ENCODE measurements at regions not wholly inside any gene's neighbourhood (a gene's known extent, or its start where the extent isn't known, plus 50 kb on each side); places are given as distances from the start of the nearest gene placed in this dataset.

DNA sequence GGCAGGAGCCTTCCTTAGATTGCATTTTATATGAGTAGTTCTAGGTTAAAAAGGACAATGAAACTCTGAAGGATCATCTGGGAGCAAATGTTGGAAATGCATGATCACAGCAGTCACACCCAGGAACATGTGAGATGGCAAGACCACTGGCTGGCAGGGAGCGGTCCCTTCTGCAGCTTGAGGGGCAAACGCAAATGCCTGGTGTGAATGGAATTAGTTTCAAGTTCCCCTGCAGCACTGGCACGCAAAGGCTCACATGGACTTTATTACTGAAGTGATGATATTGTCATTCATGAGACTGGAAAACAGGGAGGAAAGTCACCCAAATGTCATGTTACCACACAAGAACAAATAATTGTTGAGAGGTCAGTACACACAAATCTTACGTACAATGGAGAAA, 223.3 kb downstream of the FBXO15 start:
- Mint-ChIP-seq H3K9me3 (no peaks in the 10 kb centered on the region), H3K27ac (no peak overlapping the region), H3K4me3 (no peak overlapping the region), H3K4me1 (no peaks in the 10 kb centered on the region), H3K36me3 (no peaks in the 10 kb centered on the region), H3K27me3 (peaks cover 3% of the 10 kb centered on the region)
- DNase-seq (ENCODE audit: low spot score in 2 of 2) (no peak), ATAC-seq (ENCODE audit: low read depth) (no peak)

- ATAC-seq (ENCODE audit: low read depth) (no peak), DNase-seq (ENCODE audit: low spot score in 2 of 2) (no peak)
- Mint-ChIP-seq H3K27me3 (peaks cover 3% of the 10 kb centered on the region), H3K9me3 (no peaks in the 10 kb centered on the region), H3K4me1 (no peaks in the 10 kb centered on the region), H3K4me3 (no peak overlapping the region), H3K36me3 (no peaks in the 10 kb centered on the region), H3K27ac (no peak overlapping the region)
Observed at GRCh38 chr18:73923866-73924265, 223.8 kb downstream of the FBXO15 start.

DNA sequence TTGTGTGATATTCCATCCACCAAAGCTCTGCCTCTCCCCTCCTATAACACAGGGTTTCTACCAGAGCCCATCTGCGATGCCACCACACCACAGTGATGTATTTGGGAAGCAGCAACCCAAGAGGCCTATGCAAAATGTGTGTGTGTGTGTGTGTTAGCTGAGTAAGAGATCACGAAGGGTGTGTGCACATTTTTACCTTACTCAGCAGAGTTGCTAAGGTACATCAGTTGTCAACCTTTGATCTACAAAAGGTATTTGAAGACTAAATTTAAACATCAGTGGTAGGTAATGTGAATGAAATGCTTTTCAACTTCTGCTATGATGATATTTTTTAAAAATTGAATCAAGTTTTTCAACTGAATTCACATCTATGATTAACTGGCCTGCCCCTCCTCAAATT, 227.6 kb downstream of the FBXO15 start:
- Mint-ChIP-seq H3K36me3 (no peaks in the 10 kb centered on the region), H3K4me1 (no peaks in the 10 kb centered on the region), H3K27me3 (peaks cover 3% of the 10 kb centered on the region), H3K4me3 (no peak overlapping the region), H3K27ac (no peak overlapping the region), H3K9me3 (no peaks in the 10 kb centered on the region)
- ATAC-seq (ENCODE audit: low read depth) (no peak), DNase-seq (ENCODE audit: low spot score in 2 of 2) (no peak)

DNA sequence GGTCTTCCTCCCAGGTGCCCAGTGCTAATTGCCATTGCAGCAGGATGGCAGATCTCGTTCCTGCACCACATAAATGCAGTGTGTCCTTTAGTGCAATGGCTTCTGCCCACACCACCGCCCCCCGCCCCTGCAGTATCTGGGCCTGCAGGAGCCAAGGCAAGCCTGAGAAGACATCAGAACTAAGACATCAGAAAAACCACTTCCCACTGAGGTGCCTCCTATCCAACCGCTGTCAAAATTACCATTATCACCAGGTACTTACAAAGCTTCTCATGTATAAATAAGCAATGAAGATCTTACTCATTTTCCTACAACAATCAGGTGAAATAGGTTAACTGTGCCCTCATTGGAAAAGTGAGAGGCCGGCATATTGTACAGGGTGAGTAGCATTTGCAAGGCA, 228.8 kb downstream of the FBXO15 start:
- ATAC-seq (ENCODE audit: low read depth) (no peak), DNase-seq (ENCODE audit: low spot score in 2 of 2) (no peak)
- Mint-ChIP-seq H3K36me3 (no peaks in the 10 kb centered on the region), H3K27ac (no peak overlapping the region), H3K9me3 (no peaks in the 10 kb centered on the region), H3K27me3 (no peaks in the 10 kb centered on the region), H3K4me1 (no peaks in the 10 kb centered on the region), H3K4me3 (no peak overlapping the region)

DNA sequence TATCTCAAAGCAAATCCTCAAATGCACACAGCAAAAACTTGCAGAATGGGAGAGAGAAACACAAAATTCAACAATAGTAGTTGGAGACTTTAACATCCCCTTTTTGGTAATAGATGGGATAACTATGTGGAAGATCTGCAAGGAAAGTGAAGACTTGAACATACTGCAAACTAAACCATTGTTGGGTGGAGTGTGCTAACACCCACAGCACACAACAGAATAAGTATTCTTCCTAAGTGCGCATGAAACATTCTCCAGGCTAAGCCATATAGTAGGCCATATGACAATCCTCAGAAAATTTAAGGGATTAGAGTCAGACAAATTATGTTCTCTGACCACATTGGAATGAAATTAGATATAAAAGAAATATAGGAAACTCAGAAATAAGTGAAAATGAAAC, 230.6 kb downstream of the FBXO15 start:
- no peak overlapping the region for H3K4me3 Mint-ChIP-seq
- H3K27ac Mint-ChIP-seq: no peak overlapping the region
- peaks cover 2% of the 10 kb centered on the region for H3K9me3 Mint-ChIP-seq
- H3K4me1 Mint-ChIP-seq: no peaks in the 10 kb centered on the region
- peaks cover 4% of the 10 kb centered on the region for H3K27me3 Mint-ChIP-seq
- DNase-seq (ENCODE audit: low spot score in 2 of 2): no peak
- no peak for ATAC-seq (ENCODE audit: low read depth)
- no peaks in the 10 kb centered on the region for H3K36me3 Mint-ChIP-seq

- H3K36me3 Mint-ChIP-seq: no peaks in the 10 kb centered on the region
Observed at GRCh38 chr18:73913505-73913904, 234.1 kb downstream of the FBXO15 start.

DNA sequence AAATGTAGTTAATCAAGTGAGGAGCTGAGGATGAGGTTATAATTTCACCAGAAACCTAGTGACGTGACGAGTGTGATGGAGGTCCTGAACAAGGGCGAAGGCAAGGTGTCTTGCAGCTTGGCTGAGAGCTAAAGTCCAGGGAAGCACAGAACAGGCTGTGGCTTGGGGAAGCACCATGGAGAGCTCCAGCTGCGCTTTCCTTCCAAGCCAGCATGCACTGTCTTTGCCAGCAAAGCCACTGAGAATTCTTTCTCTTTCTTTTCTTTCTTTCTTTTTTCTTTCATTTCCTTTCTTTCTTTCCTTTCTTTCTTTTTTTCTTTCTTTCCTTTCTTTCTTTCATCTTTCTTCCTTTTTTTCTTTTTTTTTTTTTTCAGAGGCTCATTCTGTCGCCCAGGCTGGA, 239.3 kb downstream of the FBXO15 start:
- Mint-ChIP-seq H3K36me3 (no peaks in the 10 kb centered on the region), H3K27me3 (peaks cover 7% of the 10 kb centered on the region), H3K4me1 (no peaks in the 10 kb centered on the region), H3K27ac (no peak overlapping the region), H3K4me3 (no peak overlapping the region), H3K9me3 (peaks cover 2% of the 10 kb centered on the region)
- ATAC-seq (ENCODE audit: low read depth) (no peak), DNase-seq (ENCODE audit: low spot score in 2 of 2) (no peak)

More at GRCh38 chr18:73913505-73913904, 234.1 kb downstream of the FBXO15 start:
- H3K4me1 Mint-ChIP-seq: no peaks in the 10 kb centered on the region
- ATAC-seq (ENCODE audit: low read depth): no peak
- H3K4me3 Mint-ChIP-seq: no peak overlapping the region
- H3K27me3 Mint-ChIP-seq: peaks cover 5% of the 10 kb centered on the region
- H3K9me3 Mint-ChIP-seq: peaks cover 2% of the 10 kb centered on the region
- no peak overlapping the region for H3K27ac Mint-ChIP-seq
- no peak for DNase-seq (ENCODE audit: low spot score in 2 of 2)

DNA sequence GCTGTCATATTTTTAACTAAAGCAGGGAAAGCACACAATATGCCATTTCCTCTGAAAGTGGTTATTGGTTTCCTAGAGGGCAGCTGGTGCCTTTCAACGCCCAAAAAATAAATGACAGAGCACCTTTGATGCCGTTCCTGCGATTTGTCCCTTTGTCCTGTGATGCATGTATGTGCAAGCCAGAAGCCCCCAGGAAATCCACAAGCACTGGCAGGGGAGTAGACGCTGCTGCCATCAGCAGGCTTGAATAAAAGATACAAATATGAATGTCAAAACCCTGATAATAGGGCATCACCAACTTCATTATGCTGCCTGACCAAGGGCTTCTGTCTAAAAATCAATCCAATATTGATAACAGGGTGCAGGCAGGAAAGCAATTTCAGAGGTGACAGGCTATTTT, 246.1 kb downstream of the FBXO15 start:
- Mint-ChIP-seq H3K27me3 (peaks cover 2% of the 10 kb centered on the region), H3K9me3 (no peaks in the 10 kb centered on the region), H3K36me3 (no peaks in the 10 kb centered on the region), H3K27ac (no peak overlapping the region), H3K4me3 (no peak overlapping the region), H3K4me1 (no peaks in the 10 kb centered on the region)
- no peak for ATAC-seq (ENCODE audit: low read depth)
- DNase-seq (ENCODE audit: low spot score in 2 of 2): no peak

DNA sequence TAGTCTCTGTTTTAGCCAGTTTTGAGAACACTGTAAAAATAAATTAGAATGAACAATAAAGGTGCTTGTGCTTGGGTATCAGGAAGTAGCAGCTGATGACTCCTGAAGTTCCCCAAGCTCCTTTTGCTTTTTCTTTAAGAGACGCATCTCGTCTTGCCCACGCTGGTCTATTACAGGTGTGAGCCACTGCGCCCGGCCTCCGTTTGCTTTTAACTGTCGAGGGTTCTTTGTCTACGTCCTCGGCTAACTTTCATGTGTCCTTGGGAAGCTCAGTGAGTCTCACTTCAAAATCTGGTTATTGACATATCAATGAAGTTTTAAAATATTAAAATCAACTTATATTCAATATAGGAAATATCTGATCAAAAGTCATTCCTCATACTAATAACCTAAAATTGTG, 246.5 kb downstream of the FBXO15 start:
- Mint-ChIP-seq H3K4me3 (no peak overlapping the region), H3K27ac (no peak overlapping the region)

GRCh38 chr18:73900106-73900835, 247.4 kb downstream of the FBXO15 start:
- Mint-ChIP-seq H3K27ac (no peak overlapping the region), H3K4me1 (no peaks in the 10 kb centered on the region), H3K36me3 (no peaks in the 10 kb centered on the region), H3K27me3 (no peaks in the 10 kb centered on the region), H3K4me3 (no peak overlapping the region), H3K9me3 (no peaks in the 10 kb centered on the region)
- DNase-seq (ENCODE audit: low spot score in 2 of 2) (no peak), ATAC-seq (ENCODE audit: low read depth) (no peak)

More for the DNA sequence above, 246.5 kb downstream of the FBXO15 start:
- DNase-seq (ENCODE audit: low spot score in 2 of 2): no peak
- Mint-ChIP-seq H3K9me3 (no peaks in the 10 kb centered on the region), H3K27me3 (no peaks in the 10 kb centered on the region), H3K36me3 (no peaks in the 10 kb centered on the region), H3K4me1 (no peaks in the 10 kb centered on the region)
- no peak for ATAC-seq (ENCODE audit: low read depth)

- no peak overlapping the region for H3K27ac Mint-ChIP-seq
- H3K4me1 Mint-ChIP-seq: no peaks in the 10 kb centered on the region
- H3K27me3 Mint-ChIP-seq: no peaks in the 10 kb centered on the region
- H3K9me3 Mint-ChIP-seq: no peaks in the 10 kb centered on the region
- no peak for ATAC-seq (ENCODE audit: low read depth)
- DNase-seq (ENCODE audit: low spot score in 2 of 2): no peak
- no peaks in the 10 kb centered on the region for H3K36me3 Mint-ChIP-seq
- H3K4me3 Mint-ChIP-seq: no peak overlapping the region
Observed at GRCh38 chr18:73897517-73897916, 250.1 kb downstream of the FBXO15 start.

DNA sequence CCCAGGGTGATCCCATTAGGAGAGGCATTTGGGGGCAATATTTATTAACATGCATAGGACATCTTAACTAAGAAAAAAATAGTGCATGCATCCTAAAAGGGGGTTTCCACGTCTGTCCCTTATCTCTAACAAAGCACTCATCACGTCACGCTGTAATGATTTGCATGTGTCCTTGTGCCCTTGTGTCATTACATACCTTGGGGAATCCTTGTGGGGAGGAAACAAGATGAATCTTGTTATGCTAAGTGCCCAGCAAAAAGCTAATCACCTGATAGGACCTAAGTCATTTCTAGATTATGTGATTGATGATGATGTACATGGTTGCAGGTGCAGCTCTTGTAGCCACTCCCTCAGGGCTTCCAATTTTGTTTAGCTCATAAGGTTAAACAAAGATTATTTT, 250.9 kb downstream of the FBXO15 start:
- no peak overlapping the region for H3K27ac Mint-ChIP-seq
- H3K36me3 Mint-ChIP-seq: no peaks in the 10 kb centered on the region
- H3K4me3 Mint-ChIP-seq: no peak overlapping the region
- ATAC-seq (ENCODE audit: low read depth): peak; percentile 38
- no peaks in the 10 kb centered on the region for H3K4me1 Mint-ChIP-seq
- no peaks in the 10 kb centered on the region for H3K27me3 Mint-ChIP-seq
- no peak for DNase-seq (ENCODE audit: low spot score in 2 of 2)
- no peaks in the 10 kb centered on the region for H3K9me3 Mint-ChIP-seq

DNA sequence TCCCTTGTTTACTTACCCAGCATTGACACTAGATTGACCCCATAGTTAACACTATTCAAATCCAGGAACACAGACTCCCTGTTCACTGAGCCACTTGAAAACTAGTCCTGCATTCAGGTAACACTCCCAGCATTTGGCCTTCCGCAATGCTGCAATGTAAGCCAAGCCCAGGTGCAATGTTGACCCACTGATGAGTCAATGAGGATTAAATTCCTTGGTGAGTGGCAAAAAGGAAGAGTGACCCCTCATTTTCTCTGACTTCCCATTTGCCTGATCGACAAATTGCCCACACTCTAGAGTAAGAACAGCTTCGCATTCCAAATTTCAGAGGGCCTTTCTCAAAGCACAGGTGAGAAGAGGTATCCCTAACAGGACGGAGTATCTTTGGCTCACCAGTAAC, 251.9 kb downstream of the FBXO15 start:
- H3K36me3 Mint-ChIP-seq: no peaks in the 10 kb centered on the region
- no peak overlapping the region for H3K27ac Mint-ChIP-seq
- peaks cover under 1% of the 10 kb centered on the region for H3K27me3 Mint-ChIP-seq
- no peak overlapping the region for H3K4me3 Mint-ChIP-seq
- H3K4me1 Mint-ChIP-seq: no peaks in the 10 kb centered on the region
- no peak for DNase-seq (ENCODE audit: low spot score in 2 of 2)
- ATAC-seq (ENCODE audit: low read depth): no peak
- no peaks in the 10 kb centered on the region for H3K9me3 Mint-ChIP-seq

GRCh38 chr18:73893880-73894279, 253.8 kb downstream of the FBXO15 start:
- Mint-ChIP-seq H3K4me3 (no peak overlapping the region), H3K36me3 (no peaks in the 10 kb centered on the region), H3K27me3 (peaks cover 3% of the 10 kb centered on the region), H3K9me3 (no peaks in the 10 kb centered on the region), H3K4me1 (no peaks in the 10 kb centered on the region), H3K27ac (no peak overlapping the region)
- no peak for DNase-seq (ENCODE audit: low spot score in 2 of 2)
- ATAC-seq (ENCODE audit: low read depth): no peak
